IMR-90 (cell line): ENCODE measurements at regions not wholly inside any gene's neighbourhood (a gene's known extent, or its start where the extent isn't known, plus 50 kb on each side); places are given as distances from the start of the nearest gene placed in this dataset.

Source experiments
- ATAC-seq: fragments of 200-7000 bp; cut with Tn5 transposase; 2 replicates; pipeline ENCODE4 v1.9.1; 2020; ENCODE audit warnings: low read depth, mild to moderate bottlenecking, moderate library complexity
- BruUV-seq: library from RNA; stranded (reverse); fragments of 400-500 nt; replicated peaks from 2 replicates; lab custom pipeline; 2021; lab: Mats Ljungman, UMichigan
- CTCF ChIA-PET: fragments of 300-600 bp; formaldehyde crosslinking; extraction: SDS; loops from one replicate; lab custom pipeline; 2021; ENCODE audit warnings: antibody characterized with exemption; lab: Yijun Ruan, JAX
- POLR2A ChIA-PET: fragments of 300-600 bp; sonication (Branson Sonifier 250); formaldehyde crosslinking; loops from one replicate; lab custom pipeline; 2022; ENCODE audit warnings: antibody characterized with exemption; ENCODE audit not compliant: unreplicated experiment; lab: Charles Lee
- DNase-seq: peaks from one replicate; pipeline ENCODE4 v3.0.0; 2013
- H2AFZ ChIP-seq: replicated peaks from 2 replicates; pipeline ENCODE3; 2013; ENCODE audit warnings: low read length, mild to moderate bottlenecking; ENCODE audit not compliant: poor library complexity
- H2AK5ac ChIP-seq: 2 replicates; pipeline ENCODE4 v1.6.1; 2013; ENCODE audit warnings: low read depth, low read length, inconsistent platforms
- H2AK9ac ChIP-seq: replicated peaks from 2 replicates; pipeline ENCODE3; 2013; ENCODE audit warnings: mild to moderate bottlenecking, low read depth, low read length, moderate library complexity; ENCODE audit not compliant: poor library complexity
- H2BK120ac ChIP-seq: 2 replicates; pipeline ENCODE4 v1.6.1; 2013; ENCODE audit warnings: low read depth, low read length, inconsistent platforms
- H2BK15ac ChIP-seq: 3 replicates; pipeline ENCODE4 v1.6.1; 2013; ENCODE audit warnings: low read depth, low read length, inconsistent platforms
- H2BK20ac ChIP-seq: 2 replicates; pipeline ENCODE4 v1.6.1; 2013; ENCODE audit warnings: low read depth, mild to moderate bottlenecking, inconsistent platforms, low read length, moderate library complexity
- H2BK5ac ChIP-seq: 2 replicates; pipeline ENCODE4 v1.6.1; 2013; ENCODE audit warnings: mild to moderate bottlenecking, low read depth, low read length, inconsistent platforms; ENCODE audit not compliant: poor library complexity, severe bottlenecking
- H3K14ac ChIP-seq: replicated peaks from 2 replicates; pipeline ENCODE4 v1.6.1; 2013; ENCODE audit warnings: low read depth, low read length, inconsistent platforms
- H3K18ac ChIP-seq: 2 replicates; pipeline ENCODE4 v1.6.1; 2013; ENCODE audit warnings: low read depth, low read length, control low read depth
- H3K23ac ChIP-seq: 2 replicates; pipeline ENCODE4 v1.6.1; 2013; ENCODE audit warnings: low read depth, low read length, inconsistent platforms
- H3K27ac ChIP-seq: 2 replicates; pipeline ENCODE4 v1.5.1; 2013; ENCODE audit warnings: mild to moderate bottlenecking, control low read depth, low read length; ENCODE audit not compliant: insufficient read depth
- H3K27me3 ChIP-seq: 2 replicates; pipeline ENCODE4 v1.6.1; 2013; ENCODE audit warnings: low read length; ENCODE audit not compliant: control insufficient read depth, insufficient read depth
- H3K36me3 ChIP-seq: 2 replicates; pipeline ENCODE4 v1.6.1; 2013; ENCODE audit warnings: low read length, mixed read lengths; ENCODE audit not compliant: control insufficient read depth, insufficient read depth
- H3K4ac ChIP-seq: 2 replicates; pipeline ENCODE4 v1.6.1; 2013; ENCODE audit warnings: low read depth, low read length, inconsistent platforms
- H3K4me1 ChIP-seq: 2 replicates; pipeline ENCODE4 v1.6.1; 2013; ENCODE audit warnings: low read length, mixed read lengths; ENCODE audit not compliant: control insufficient read depth, insufficient read depth
- H3K4me2 ChIP-seq: 2 replicates; pipeline ENCODE4 v1.6.1; 2013; ENCODE audit warnings: low read depth, mild to moderate bottlenecking, control low read depth, low read length, moderate library complexity
- H3K4me3 ChIP-seq: 2 replicates; pipeline ENCODE4 v1.5.1; 2013; ENCODE audit warnings: low read depth, mild to moderate bottlenecking, control low read depth, low read length, moderate library complexity; ENCODE audit not compliant: insufficient read depth
- H3K56ac ChIP-seq: 2 replicates; pipeline ENCODE4 v1.6.1; 2013; ENCODE audit warnings: low read length, inconsistent platforms; ENCODE audit not compliant: insufficient read depth; ENCODE audit errors: extremely low read depth
- H3K79me1 ChIP-seq, 2 experiments: 2 replicates each; pipeline ENCODE4 v1.6.1; 2013; ENCODE audit warnings: low read length in 2 of 2, inconsistent platforms in 1 of 2, low read depth in 1 of 2
- H3K9ac ChIP-seq: 2 replicates; pipeline ENCODE4 v1.6.1; 2013; ENCODE audit warnings: low read depth, low read length, control low read depth
- H3K9me1 ChIP-seq: 2 replicates; pipeline ENCODE4 v1.6.1; 2013; ENCODE audit warnings: low read length, inconsistent platforms; ENCODE audit not compliant: insufficient read depth
- H3K9me3 ChIP-seq: 2 replicates; pipeline ENCODE4 v1.6.1; 2013; ENCODE audit warnings: low read length; ENCODE audit not compliant: control insufficient read depth, insufficient read depth
- H4K20me1 ChIP-seq: 2 replicates; pipeline ENCODE4 v1.6.1; 2013; ENCODE audit warnings: low read length, inconsistent platforms; ENCODE audit not compliant: insufficient read depth
- H4K5ac ChIP-seq: 2 replicates; pipeline ENCODE4 v1.6.1; 2013; ENCODE audit warnings: mild to moderate bottlenecking, low read depth, low read length, control low read depth
- H4K8ac ChIP-seq, 2 experiments: 2 replicates each; pipeline ENCODE4 v1.6.1; 2013; ENCODE audit warnings: low read depth in 2 of 2, low read length in 2 of 2, control low read depth in 1 of 2, inconsistent platforms in 1 of 2
- H4K91ac ChIP-seq: 2 replicates; pipeline ENCODE4 v1.6.1; 2013; ENCODE audit warnings: low read depth, low read length, inconsistent platforms; ENCODE audit not compliant: insufficient read depth
- CEBPB ChIP-seq: IDR thresholded peaks from 2 replicates; pipeline ENCODE4 v1.6.1; 2012; ENCODE audit warnings: low read depth, low read length, improper control_type of control experiment
- CHD1 ChIP-seq: IDR thresholded peaks from 2 replicates; pipeline ENCODE4 v1.6.1; 2012; ENCODE audit warnings: low read depth, low read length, improper control_type of control experiment
- CTCF ChIP-seq: conservative IDR thresholded peaks from 2 replicates; pipeline ENCODE4 v1.5.1; 2012; ENCODE audit warnings: mild to moderate bottlenecking, low read depth, low read length, improper control_type of control experiment
- ELK1 ChIP-seq: fragments of 150-350 bp; IDR thresholded peaks from 2 replicates; pipeline ENCODE4 v1.6.1; 2016; ENCODE audit warnings: low read depth, mild to moderate bottlenecking, low read length, moderate library complexity, borderline replicate concordance
- FOS ChIP-seq: fragments of 150-350 bp; IDR thresholded peaks from 2 replicates; pipeline ENCODE4 v1.6.1; 2016; ENCODE audit warnings: low read depth, low read length
- MAFK ChIP-seq: IDR thresholded peaks from 2 replicates; pipeline ENCODE4 v1.6.1; 2012; ENCODE audit warnings: low read depth, low read length, improper control_type of control experiment
- MAZ ChIP-seq: IDR thresholded peaks from 2 replicates; pipeline ENCODE4 v1.6.1; 2012; ENCODE audit warnings: low read depth, mild to moderate bottlenecking, low read length, improper control_type of control experiment, moderate library complexity, borderline replicate concordance
- MXI1 ChIP-seq: IDR thresholded peaks from 2 replicates; pipeline ENCODE4 v1.6.1; 2012; ENCODE audit warnings: low read depth, mild to moderate bottlenecking, low read length, moderate library complexity, borderline replicate concordance
- NFE2L2 ChIP-seq: fragments of 150-350 bp; IDR thresholded peaks from 2 replicates; pipeline ENCODE4 v1.6.1; 2016; ENCODE audit warnings: low read depth, mild to moderate bottlenecking, low read length
- POLR2A ChIP-seq: IDR thresholded peaks from 2 replicates; pipeline ENCODE4 v1.6.1; 2012; ENCODE audit warnings: mild to moderate bottlenecking, low read depth, low read length
- RAD21 ChIP-seq: IDR thresholded peaks from 2 replicates; pipeline ENCODE4 v1.6.1; 2012; ENCODE audit warnings: low read length, improper control_type of control experiment
- RCOR1 ChIP-seq: IDR thresholded peaks from 2 replicates; pipeline ENCODE4 v1.6.1; 2012; ENCODE audit warnings: mild to moderate bottlenecking, low read length, improper control_type of control experiment; ENCODE audit not compliant: insufficient replicate concordance
- RFX5 ChIP-seq: IDR thresholded peaks from 2 replicates; pipeline ENCODE4 v1.8.0; 2012; ENCODE audit warnings: low read depth, mild to moderate bottlenecking, low read length, moderate library complexity
- SMC3 ChIP-seq: fragments of 150-350 bp; IDR thresholded peaks from 2 replicates; pipeline ENCODE4 v1.6.1; 2016; ENCODE audit warnings: low read depth, mild to moderate bottlenecking, antibody characterized with exemption, low read length, moderate library complexity
- USF2 ChIP-seq: fragments of 150-350 bp; IDR thresholded peaks from 2 replicates; pipeline ENCODE4 v1.6.1; 2017; ENCODE audit warnings: mild to moderate bottlenecking, antibody characterized with exemption, low read length, low read depth
- dilution Hi-C: fragments of 300-500 bp; cut with HindIII; formaldehyde crosslinking; loops from one replicate; pipeline ENCODE4 v1.14.3; 2018; ENCODE audit warnings: low sequenced_read_pairs; ENCODE audit not compliant: unreplicated experiment
- in situ Hi-C: fragments of 300-500 bp; cut with MboI; formaldehyde crosslinking; loops from 3 replicates; pipeline ENCODE4 v1.14.3; 2019; ENCODE audit warnings: low sequenced_read_pairs, inconsistent platforms, mixed read lengths
- intact Hi-C: fragments of 100-400 bp; cut with micrococcal nuclease; formaldehyde crosslinking; loops from 2 replicates; pipeline ENCODE4 v1.10.0; 2022

- H3K27ac ChIP-seq, result no peak overlapping the region
- H3K9me1 ChIP-seq, result no peaks in the 10 kb centered on the region
- no peak overlapping the region for H3K4me2 ChIP-seq
- H3K18ac ChIP-seq, result no peak overlapping the region
- H3K9ac ChIP-seq, result no peak overlapping the region
- H2BK5ac ChIP-seq, result no peak overlapping the region
- no peak overlapping the region for H2BK120ac ChIP-seq
- ATAC-seq, result no peak
- no peaks in the 10 kb centered on the region for H4K20me1 ChIP-seq
- H4K8ac ChIP-seq, result no peak overlapping the region
- H2AFZ ChIP-seq, result no peak overlapping the region
- no peak overlapping the region for H2BK20ac ChIP-seq
- no peak overlapping the region for H3K23ac ChIP-seq
- dilution Hi-C loops (no loop called here), intact Hi-C loops (no loop called here), in situ Hi-C loops (no loop called here)
- ChIA-PET POLR2A (no interaction called here), CTCF (no interaction called here)
- no peak overlapping the region for H2BK15ac ChIP-seq
- H3K4me1 ChIP-seq, result no peaks in the 10 kb centered on the region
- no peak overlapping the region for H3K14ac ChIP-seq
- no peak overlapping the region for H3K4ac ChIP-seq
- TF ChIP-seq FOS (no peak), ELK1 (no peak), RFX5 (no peak), CHD1 (no peak), CTCF (no peak), MAZ (no peak), MXI1 (no peak), RCOR1 (no peak), SMC3 (no peak), RAD21 (no peak), CEBPB (no peak), NFE2L2 (no peak), POLR2A (no peak), MAFK (no peak), USF2 (no peak)
- no peaks in the 10 kb centered on the region for H3K27me3 ChIP-seq
- H4K5ac ChIP-seq, result no peak overlapping the region
- no peaks in the 10 kb centered on the region for H3K79me1 ChIP-seq
- H3K4me3 ChIP-seq, result no peak overlapping the region
- H4K91ac ChIP-seq, result no peak overlapping the region
- no peaks in the 10 kb centered on the region for H3K9me3 ChIP-seq
- no peak for DNase-seq
- H3K56ac ChIP-seq, result no peak overlapping the region
- no peak overlapping the region for H2AK5ac ChIP-seq
- H2AK9ac ChIP-seq, result no peak overlapping the region
- no peaks in the 10 kb centered on the region for H3K36me3 ChIP-seq
- BruUV-seq, result no TSS peak
Observed at GRCh38 chr5:23112237-23112636, 259.1 kb upstream of the CDH12 start.
